GM12878 (cell line): ENCODE measurements at regions not wholly inside any gene's neighbourhood (a gene's known extent, or its start where the extent isn't known, plus 50 kb on each side); places are given as distances from the start of the nearest gene placed in this dataset.

Source experiments
- ATAC-seq: fragments of 200-7000 bp; cut with Tn5 transposase; 3 replicates; pipeline ENCODE4 v1.9.1; 2020; ENCODE audit warnings: mild to moderate bottlenecking, moderate library complexity
- BruUV-seq: library from RNA; stranded (reverse); fragments of 400-500 nt; replicated peaks from 2 replicates; lab custom pipeline; 2021; lab: Mats Ljungman, UMichigan
- CTCF ChIA-PET: fragments of 300-600 bp; sonication (Branson Sonifier 250); formaldehyde crosslinking; extraction: SDS; loops from one replicate; lab custom pipeline; 2021; ENCODE audit warnings: inconsistent platforms; lab: Yijun Ruan, JAX
- POLR2A ChIA-PET: fragments of 350-600 bp; formaldehyde crosslinking; extraction: SDS; loops from one replicate; lab custom pipeline; 2021; ENCODE audit warnings: inconsistent platforms; lab: Charles Lee
- RAD21 ChIA-PET: fragments of 300-600 bp; sonication (Branson Sonifier 250); formaldehyde crosslinking; loops from one replicate; lab custom pipeline; 2023; ENCODE audit warnings: antibody characterized with exemption; ENCODE audit not compliant: unreplicated experiment; lab: Charles Lee
- SMC1A ChIA-PET: fragments of 300-600 bp; sonication (Branson Sonifier 250); formaldehyde crosslinking; loops from one replicate; lab custom pipeline; 2023; ENCODE audit not compliant: unreplicated experiment, uncharacterized antibody; lab: Charles Lee
- DNase-seq: peaks from one replicate; pipeline ENCODE4 v3.0.0-alpha.2; 2011; ENCODE audit warnings: low read depth, low spot score
- FAIRE-seq: peaks from 3 replicates; lab custom pipeline; 2011; peaks lifted over from hg19 to GRCh38; lab: Jason Lieb, UNC
- H2AFZ ChIP-seq: 2 replicates; pipeline ENCODE4 v1.6.0; 2011; ENCODE audit warnings: low read depth, low read length, control low read depth; ENCODE audit not compliant: control insufficient read depth
- H3K27ac ChIP-seq: 2 replicates; pipeline ENCODE4 v1.5.1; 2011; ENCODE audit warnings: control low read depth; ENCODE audit not compliant: control insufficient read depth, insufficient read depth
- H3K27me3 ChIP-seq, 2 experiments: replicated peaks in 1 of 2; 2 replicates each; pipeline versions ENCODE4 v1.6.0 to v1.6.1; 2011; ENCODE audit warnings: low read length in 1 of 2; ENCODE audit not compliant: control insufficient read depth in 2 of 2, insufficient read depth in 2 of 2
- H3K36me3 ChIP-seq, 2 experiments: 2 replicates each; pipeline ENCODE4 v1.5.1; 2011; ENCODE audit warnings: low read length in 1 of 2; ENCODE audit not compliant: control insufficient read depth in 2 of 2, insufficient read depth in 2 of 2
- H3K4me1 ChIP-seq: 2 replicates; pipeline ENCODE4 v1.6.1; 2011; ENCODE audit warnings: mild to moderate bottlenecking, low read length, moderate library complexity, mixed read lengths; ENCODE audit not compliant: control insufficient read depth, insufficient read depth
- H3K4me2 ChIP-seq: 2 replicates; pipeline ENCODE4 v1.6.0; 2011; ENCODE audit warnings: control low read depth; ENCODE audit not compliant: control insufficient read depth, insufficient read depth
- H3K4me3 ChIP-seq: fragments of 200-600 bp; sonication (generic); 2 replicates; pipeline ENCODE4 v1.5.1; 2016
- H3K79me2 ChIP-seq: 2 replicates; pipeline ENCODE4 v1.6.0; 2011; ENCODE audit warnings: low read length; ENCODE audit not compliant: control insufficient read depth, insufficient read depth
- H3K9ac ChIP-seq: 2 replicates; pipeline ENCODE4 v1.8.0; 2011; ENCODE audit warnings: low read length, control low read depth, mixed read lengths; ENCODE audit not compliant: control insufficient read depth, insufficient read depth
- H3K9me3 ChIP-seq: replicated peaks from 3 replicates; pipeline ENCODE4 v1.5.1; 2011; ENCODE audit warnings: mild to moderate bottlenecking, low read length; ENCODE audit not compliant: control insufficient read depth, insufficient read depth
- H4K20me1 ChIP-seq: 2 replicates; pipeline ENCODE4 v1.6.0; 2011; ENCODE audit not compliant: control insufficient read depth, insufficient read depth
- CBFB ChIP-seq: IDR thresholded peaks from 2 replicates; pipeline ENCODE4 v1.6.1; 2016; ENCODE audit warnings: antibody characterized with exemption, low read depth
- PBX3 ChIP-seq: IDR thresholded peaks from 2 replicates; pipeline ENCODE4 v1.6.1; 2011; ENCODE audit warnings: mild to moderate bottlenecking, low read depth, low read length, moderate library complexity; ENCODE audit not compliant: insufficient replicate concordance
- SPI1 ChIP-seq: IDR thresholded peaks from 2 replicates; pipeline ENCODE4 v1.6.1; 2011; ENCODE audit warnings: low read depth, mild to moderate bottlenecking, low read length, moderate library complexity, borderline replicate concordance; ENCODE audit not compliant: insufficient read depth
- USF1 ChIP-seq: IDR thresholded peaks from 2 replicates; pipeline ENCODE4 v1.6.1; 2011; ENCODE audit warnings: borderline replicate concordance, low read depth, mild to moderate bottlenecking, moderate library complexity, mixed read lengths, low read length; ENCODE audit not compliant: insufficient read depth; ENCODE audit errors: extremely low read length
- ZZZ3 ChIP-seq: IDR thresholded peaks from 2 replicates; pipeline ENCODE4 v1.6.1; 2011; ENCODE audit warnings: low read depth; ENCODE audit not compliant: control insufficient read depth, insufficient read length
- WGBS: methylation state at CpG from one replicate; pipeline ENCODE4 v1.1.6; 2016; ENCODE audit warnings: low lambda C conversion rate; ENCODE audit not compliant: insufficient replicate concordance, insufficient coverage; ENCODE audit errors: missing lambda C conversion rate; 5-methylcytosine and 5-hydroxymethylcytosine counted together
- in situ Hi-C: fragments of 300-500 bp; cut with MboI; formaldehyde crosslinking; loops from 9 replicates; pipeline ENCODE4 v1.14.3; 2018; ENCODE audit warnings: mixed read lengths
- intact Hi-C: fragments of 100-400 bp; cut with micrococcal nuclease; formaldehyde crosslinking; loops from one replicate; pipeline ENCODE4 v1.14.2; 2022; ENCODE audit not compliant: unreplicated experiment
- TF ChIP-seq, protein P1 (sequence below): fragments of 450-650 bp; IDR thresholded peaks from 2 replicates; pipeline ENCODE4 v1.6.1; 2017; ENCODE audit warnings: mild to moderate bottlenecking, moderate library complexity

GRCh38 chr4:24337451-24338190, 246.7 kb downstream of the DHX15 start:
- Histone ChIP-seq H3K4me2 (no peak overlapping the region), H3K9me3 (no peaks in the 10 kb centered on the region), H3K27ac (no peak overlapping the region), H4K20me1 (no peaks in the 10 kb centered on the region), H3K9ac (no peak overlapping the region), H3K27me3 (no peaks in the 10 kb centered on the region), H3K36me3 (no peaks in the 10 kb centered on the region), H3K4me1 (no peaks in the 10 kb centered on the region), H3K4me3 (no peak overlapping the region), H2AFZ (no peak overlapping the region), H3K79me2 (no peaks in the 10 kb centered on the region)
- ChIA-PET POLR2A (no interaction called here), SMC1A (interaction anchor here (0.6 kb wide), 1 partner anchor 1074 kb away, joined by 5 read pairs; no protein-coding TSS in a partner anchor), CTCF (no interaction called here), RAD21 (no interaction called here)
- DNase-seq (no peak), ATAC-seq (no peak), FAIRE-seq (no peak)
- TF ChIP-seq CBFB, result no peak
- no peak for TF ChIP-seq PBX3
- TF ChIP-seq, protein P1, sequence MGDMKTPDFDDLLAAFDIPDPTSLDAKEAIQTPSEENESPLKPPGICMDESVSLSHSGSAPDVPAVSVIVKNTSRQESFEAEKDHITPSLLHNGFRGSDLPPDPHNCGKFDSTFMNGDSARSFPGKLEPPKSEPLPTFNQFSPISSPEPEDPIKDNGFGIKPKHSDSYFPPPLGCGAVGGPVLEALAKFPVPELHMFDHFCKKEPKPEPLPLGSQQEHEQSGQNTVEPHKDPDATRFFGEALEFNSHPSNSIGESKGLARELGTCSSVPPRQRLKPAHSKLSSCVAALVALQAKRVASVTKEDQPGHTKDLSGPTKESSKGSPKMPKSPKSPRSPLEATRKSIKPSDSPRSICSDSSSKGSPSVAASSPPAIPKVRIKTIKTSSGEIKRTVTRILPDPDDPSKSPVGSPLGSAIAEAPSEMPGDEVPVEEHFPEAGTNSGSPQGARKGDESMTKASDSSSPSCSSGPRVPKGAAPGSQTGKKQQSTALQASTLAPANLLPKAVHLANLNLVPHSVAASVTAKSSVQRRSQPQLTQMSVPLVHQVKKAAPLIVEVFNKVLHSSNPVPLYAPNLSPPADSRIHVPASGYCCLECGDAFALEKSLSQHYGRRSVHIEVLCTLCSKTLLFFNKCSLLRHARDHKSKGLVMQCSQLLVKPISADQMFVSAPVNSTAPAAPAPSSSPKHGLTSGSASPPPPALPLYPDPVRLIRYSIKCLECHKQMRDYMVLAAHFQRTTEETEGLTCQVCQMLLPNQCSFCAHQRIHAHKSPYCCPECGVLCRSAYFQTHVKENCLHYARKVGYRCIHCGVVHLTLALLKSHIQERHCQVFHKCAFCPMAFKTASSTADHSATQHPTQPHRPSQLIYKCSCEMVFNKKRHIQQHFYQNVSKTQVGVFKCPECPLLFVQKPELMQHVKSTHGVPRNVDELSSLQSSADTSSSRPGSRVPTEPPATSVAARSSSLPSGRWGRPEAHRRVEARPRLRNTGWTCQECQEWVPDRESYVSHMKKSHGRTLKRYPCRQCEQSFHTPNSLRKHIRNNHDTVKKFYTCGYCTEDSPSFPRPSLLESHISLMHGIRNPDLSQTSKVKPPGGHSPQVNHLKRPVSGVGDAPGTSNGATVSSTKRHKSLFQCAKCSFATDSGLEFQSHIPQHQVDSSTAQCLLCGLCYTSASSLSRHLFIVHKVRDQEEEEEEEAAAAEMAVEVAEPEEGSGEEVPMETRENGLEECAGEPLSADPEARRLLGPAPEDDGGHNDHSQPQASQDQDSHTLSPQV, result no peak
- TF ChIP-seq SPI1, result no peak
- TF ChIP-seq ZZZ3, result no peak
- no peak for TF ChIP-seq USF1
- in situ Hi-C loops (no loop called here), intact Hi-C loops (no loop called here)
- 23% methylated on average over 13 of the region's 13 CpGs for WGBS
- BruUV-seq, result no TSS peak
